ENCODE measurements at regions not wholly inside any gene's neighbourhood (a gene's known extent, or its start where the extent isn't known, plus 50 kb on each side); places are given as distances from the start of the nearest gene placed in this dataset.
A peak's percentile ranks its signal among the peaks of the same experiment; 100 is the strongest.
"Not testable (repeated sequence)": the region's sequence is repeated elsewhere in the genome, so short reads cannot be mapped to it uniquely, and the experiment has no call there.

- no peak for DNase-seq (ENCODE audit: low read depth in 4 of 4, low spot score in 3 of 4)
These were observed 104.9 kb downstream of the CHIC2 start for GRCh38 chr4:53959343-53960120.

GRCh38 chr4:53956454-53956853, 108.0 kb downstream of the CHIC2 start:
- no peak for DNase-seq (ENCODE audit: low read depth in 4 of 4, low spot score in 3 of 4)

GRCh38 chr4:53956053-53956452, 108.4 kb downstream of the CHIC2 start:
- DNase-seq (ENCODE audit: low read depth in 4 of 4, low spot score in 3 of 4): no peak

GRCh38 chr4:53951414-53951813, 113.0 kb downstream of the CHIC2 start:
- no peak for DNase-seq (ENCODE audit: low read depth in 4 of 4, low spot score in 3 of 4)

- DNase-seq (ENCODE audit: low read depth in 4 of 4, low spot score in 3 of 4): no peak
These were observed 120.9 kb downstream of the CHIC2 start for GRCh38 chr4:53943345-53944085.

GRCh38 chr4:53942712-53943111, 121.7 kb downstream of the CHIC2 start:
- no peak for DNase-seq (ENCODE audit: low read depth in 4 of 4, low spot score in 3 of 4)

- DNase-seq (ENCODE audit: low read depth in 4 of 4, low spot score in 3 of 4): no peak
These were observed 123.1 kb downstream of the CHIC2 start for GRCh38 chr4:53941331-53941730.

GRCh38 chr4:53939892-53940291, 124.5 kb downstream of the CHIC2 start:
- DNase-seq (ENCODE audit: low read depth in 4 of 4, low spot score in 3 of 4): not testable (repeated sequence)

- no peak for DNase-seq (ENCODE audit: low read depth in 4 of 4, low spot score in 3 of 4)
These were observed 126.5 kb downstream of the CHIC2 start for GRCh38 chr4:53937918-53938317.

GRCh38 chr4:53937327-53937726, 127.1 kb downstream of the CHIC2 start:
- DNase-seq (ENCODE audit: low read depth in 4 of 4, low spot score in 3 of 4): no peak

GRCh38 chr4:53935780-53936179, 128.6 kb downstream of the CHIC2 start:
- DNase-seq (ENCODE audit: low read depth in 4 of 4, low spot score in 3 of 4): no peak

- no peak for DNase-seq (ENCODE audit: low read depth in 4 of 4, low spot score in 3 of 4)
These were observed 131.4 kb downstream of the CHIC2 start for GRCh38 chr4:53932796-53933610.

GRCh38 chr4:53931461-53931961, 132.9 kb downstream of the CHIC2 start:
- no peak for DNase-seq (ENCODE audit: low read depth in 4 of 4, low spot score in 3 of 4)

GRCh38 chr4:53929955-53930798, 134.2 kb downstream of the CHIC2 start:
- DNase-seq (ENCODE audit: low read depth in 4 of 4, low spot score in 3 of 4): peak; percentile 65 to 86 (median 82)

- DNase-seq (ENCODE audit: low read depth in 4 of 4, low spot score in 3 of 4): no peak
These were observed 135.1 kb downstream of the CHIC2 start for GRCh38 chr4:53929311-53929710.

GRCh38 chr4:53928825-53929224, 135.6 kb downstream of the CHIC2 start:
- no peak for DNase-seq (ENCODE audit: low read depth in 4 of 4, low spot score in 3 of 4)

GRCh38 chr4:53925050-53925605, 139.3 kb downstream of the CHIC2 start:
- DNase-seq (ENCODE audit: low read depth in 4 of 4, low spot score in 3 of 4): no peak

- no peak for DNase-seq (ENCODE audit: low read depth in 4 of 4, low spot score in 3 of 4)
These were observed 139.9 kb downstream of the CHIC2 start for GRCh38 chr4:53924333-53925049.

GRCh38 chr4:53923921-53924320, 140.5 kb downstream of the CHIC2 start:
- no peak for DNase-seq (ENCODE audit: low read depth in 4 of 4, low spot score in 3 of 4)
